Retina (tissue), 1 donor: ENCODE measurements at regions not wholly inside any gene's neighbourhood (a gene's known extent, or its start where the extent isn't known, plus 50 kb on each side); places are given as distances from the start of the nearest gene placed in this dataset.

Experiments
- DNase-seq: peaks from one replicate; pipeline ENCODE4 v3.0.0-alpha.2; 2016

GRCh38 chr22:27329131-27329850, 472.3 kb downstream of the MN1 start:
- DNase-seq, result no peak

DNA sequence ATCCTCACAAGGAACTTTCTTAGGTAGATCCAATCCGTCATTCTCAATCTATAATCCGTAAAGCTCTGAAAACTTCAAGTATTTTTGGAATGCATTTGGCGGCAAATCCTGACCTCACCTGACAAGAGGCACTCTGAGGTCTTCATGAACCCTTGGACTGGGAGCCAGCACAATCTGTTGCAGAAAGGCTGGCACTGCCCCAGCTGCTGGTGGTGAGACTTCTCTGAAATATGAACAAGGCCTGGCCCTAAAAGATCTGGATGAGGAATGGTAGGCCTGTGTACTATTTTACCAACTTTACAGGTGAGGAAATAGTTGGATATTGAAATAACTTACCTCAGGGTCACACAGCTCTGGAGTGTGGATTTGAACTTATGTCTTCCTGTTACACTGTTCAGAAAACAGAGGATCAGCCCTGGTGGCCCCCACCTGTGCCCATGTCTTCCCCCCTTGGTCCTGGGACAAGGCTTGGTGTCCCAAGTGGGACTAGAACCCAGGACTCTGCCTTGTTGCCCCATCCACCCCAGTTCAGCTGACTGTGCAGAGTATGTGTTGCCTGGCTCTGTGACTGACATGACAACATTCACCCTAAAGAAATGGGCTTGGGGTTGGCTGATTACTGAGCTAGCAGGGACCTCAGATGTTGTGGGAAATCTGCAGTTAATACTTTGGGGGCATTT, 471.4 kb downstream of the MN1 start:
- no peak for DNase-seq

GRCh38 chr22:27331526-27332281, 469.9 kb downstream of the MN1 start:
- peak; percentile 65 for DNase-seq

GRCh38 chr22:27335102-27335660, 466.4 kb downstream of the MN1 start:
- no peak for DNase-seq

GRCh38 chr22:27336151-27337090, 465.1 kb downstream of the MN1 start:
- DNase-seq, result no peak

DNA sequence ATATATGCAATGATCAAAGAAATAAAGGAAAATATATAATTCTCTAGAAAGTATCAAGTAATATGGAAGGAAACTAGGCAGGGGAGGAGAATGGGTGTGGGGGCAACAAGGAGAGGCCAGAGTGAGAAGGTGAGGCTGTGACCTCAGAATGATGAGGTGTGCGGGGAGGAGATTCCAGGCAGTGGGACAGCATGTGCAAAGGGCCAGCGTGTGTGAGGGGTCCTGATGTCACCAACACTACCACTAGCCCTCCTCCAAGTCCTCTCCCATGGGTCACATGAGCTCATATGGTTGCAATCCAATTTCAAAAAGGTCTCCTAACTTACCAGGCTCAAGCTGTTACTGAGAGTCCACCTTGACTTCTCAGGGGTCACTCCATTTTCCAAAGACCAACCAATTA, 463.9 kb downstream of the MN1 start:
- no peak for DNase-seq

DNA sequence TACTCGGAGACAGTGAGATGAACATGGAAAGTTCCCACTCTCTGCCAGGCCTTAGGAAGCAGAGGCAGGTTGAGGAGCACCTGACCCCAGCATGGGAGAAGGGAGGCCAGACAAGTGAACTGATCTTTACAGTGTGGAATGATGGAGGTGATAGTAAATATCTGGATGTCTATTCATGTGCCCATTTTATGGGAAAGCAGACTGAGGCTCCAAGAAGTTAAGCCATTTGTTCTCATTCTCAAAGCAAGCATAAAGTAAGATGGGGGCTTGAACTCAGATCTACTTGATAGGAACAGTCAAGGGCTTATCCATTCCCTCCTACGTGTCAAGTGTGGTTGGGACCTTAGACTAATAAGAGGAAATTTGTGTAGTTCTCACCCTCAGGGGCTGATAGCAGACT, 461.5 kb downstream of the MN1 start:
- no peak for DNase-seq

GRCh38 chr22:27344546-27344945, 457.0 kb downstream of the MN1 start:
- DNase-seq, result no peak

DNA sequence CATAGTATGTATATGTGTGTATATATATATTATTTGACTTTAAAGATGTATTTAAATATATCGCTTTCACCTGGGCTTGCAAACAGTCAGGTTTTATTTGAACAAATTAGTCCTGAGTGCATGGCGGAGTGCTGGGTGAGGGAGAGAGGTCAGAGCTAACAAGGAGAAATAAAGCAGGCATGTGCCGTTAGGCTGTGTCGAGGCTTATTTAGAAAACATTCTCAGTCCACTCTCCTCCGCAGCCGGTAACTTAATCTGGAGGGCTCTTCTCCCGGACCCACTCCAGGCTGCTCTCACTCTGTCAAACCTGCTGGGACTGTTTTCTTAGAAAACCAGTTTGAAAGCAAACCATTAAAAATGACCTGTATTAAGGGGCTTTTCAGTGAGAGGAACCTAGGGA, 455.9 kb downstream of the MN1 start:
- DNase-seq, result no peak

- DNase-seq, result peak; percentile 40
These were observed 453.6 kb downstream of the MN1 start for GRCh38 chr22:27347951-27348350.

GRCh38 chr22:27348634-27349033, 452.9 kb downstream of the MN1 start:
- no peak for DNase-seq

- no peak for DNase-seq
These were observed 452.1 kb downstream of the MN1 start for GRCh38 chr22:27349456-27349855.

DNA sequence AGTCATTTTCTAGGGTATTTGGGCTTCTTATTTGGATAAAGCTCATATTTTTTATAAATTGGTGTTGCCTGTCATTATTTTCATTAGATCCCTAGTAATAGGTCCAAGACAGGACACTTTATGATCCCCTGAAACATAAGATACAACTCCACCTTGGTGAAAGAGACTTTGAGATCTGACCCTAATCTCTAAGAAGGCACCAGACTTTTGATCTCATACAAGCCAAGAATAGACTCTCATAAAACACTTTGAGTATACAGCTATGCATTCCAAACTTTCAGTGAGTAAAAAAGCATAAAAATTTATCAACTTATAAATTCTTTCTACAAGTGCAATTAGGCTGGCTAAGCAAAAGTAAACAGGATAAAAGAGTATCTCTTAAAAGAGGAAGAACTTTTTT, 451.2 kb downstream of the MN1 start:
- no peak for DNase-seq

DNA sequence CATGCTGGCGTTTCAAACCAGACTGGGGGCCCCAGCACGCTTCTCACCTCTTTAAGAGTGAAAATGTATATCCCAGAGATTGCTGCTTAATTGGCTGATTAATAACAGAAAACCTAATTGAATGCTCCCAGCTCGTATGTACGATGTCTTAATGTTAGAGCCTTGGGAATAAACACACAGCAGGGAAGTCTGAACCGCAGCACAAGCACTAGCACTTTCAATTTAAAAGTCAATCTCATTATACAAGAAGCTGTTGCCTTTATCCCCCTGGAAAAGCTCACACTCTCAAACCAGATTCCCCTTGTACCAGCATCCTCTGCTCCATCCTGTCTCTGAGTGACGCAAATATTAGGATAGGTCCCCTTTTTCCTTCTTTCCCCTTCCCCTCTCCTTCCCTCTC, 449.1 kb downstream of the MN1 start:
- DNase-seq, result no peak

GRCh38 chr22:27358096-27358870, 443.3 kb downstream of the MN1 start:
- no peak for DNase-seq

GRCh38 chr22:27370269-27370668, 431.3 kb downstream of the MN1 start:
- no peak for DNase-seq

GRCh38 chr22:27370987-27371386, 430.6 kb downstream of the MN1 start:
- no peak for DNase-seq

- DNase-seq, result no peak
These were observed 429.2 kb downstream of the MN1 start for GRCh38 chr22:27372364-27372763.

DNA sequence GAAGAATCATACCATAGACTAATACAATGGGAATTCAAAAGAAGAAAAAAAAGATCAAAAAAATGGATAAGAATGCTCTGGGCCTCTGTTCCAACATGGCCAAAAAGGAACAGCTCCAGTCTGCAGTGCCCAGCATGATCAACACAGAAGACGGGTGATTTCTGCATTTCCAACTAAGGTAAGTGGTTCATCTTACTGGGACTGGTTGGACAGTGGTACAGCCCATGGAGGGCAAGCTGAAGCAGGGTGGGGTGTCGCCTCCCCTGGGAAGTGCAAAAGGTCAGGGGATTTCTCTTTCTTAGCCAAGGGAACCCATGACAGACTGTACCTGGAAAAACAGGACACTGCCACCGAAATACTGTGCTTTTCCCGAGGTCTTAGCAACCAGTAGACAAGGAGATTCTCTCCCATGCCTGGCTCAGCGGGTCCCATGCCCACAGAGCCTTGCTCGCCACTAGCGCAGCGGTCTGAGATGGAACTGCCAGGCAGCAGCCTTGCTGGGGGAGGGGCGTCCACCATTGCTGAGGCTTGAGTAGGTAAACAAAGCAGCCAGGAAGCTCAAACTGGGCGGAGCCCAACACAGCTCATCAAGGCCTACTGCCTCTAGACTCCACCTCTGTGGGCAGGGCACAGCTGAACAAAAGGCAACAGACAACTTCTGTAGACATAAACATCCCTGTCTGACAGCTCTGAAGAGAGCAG, 428.4 kb downstream of the MN1 start:
- peak; percentile 73 for DNase-seq

DNA sequence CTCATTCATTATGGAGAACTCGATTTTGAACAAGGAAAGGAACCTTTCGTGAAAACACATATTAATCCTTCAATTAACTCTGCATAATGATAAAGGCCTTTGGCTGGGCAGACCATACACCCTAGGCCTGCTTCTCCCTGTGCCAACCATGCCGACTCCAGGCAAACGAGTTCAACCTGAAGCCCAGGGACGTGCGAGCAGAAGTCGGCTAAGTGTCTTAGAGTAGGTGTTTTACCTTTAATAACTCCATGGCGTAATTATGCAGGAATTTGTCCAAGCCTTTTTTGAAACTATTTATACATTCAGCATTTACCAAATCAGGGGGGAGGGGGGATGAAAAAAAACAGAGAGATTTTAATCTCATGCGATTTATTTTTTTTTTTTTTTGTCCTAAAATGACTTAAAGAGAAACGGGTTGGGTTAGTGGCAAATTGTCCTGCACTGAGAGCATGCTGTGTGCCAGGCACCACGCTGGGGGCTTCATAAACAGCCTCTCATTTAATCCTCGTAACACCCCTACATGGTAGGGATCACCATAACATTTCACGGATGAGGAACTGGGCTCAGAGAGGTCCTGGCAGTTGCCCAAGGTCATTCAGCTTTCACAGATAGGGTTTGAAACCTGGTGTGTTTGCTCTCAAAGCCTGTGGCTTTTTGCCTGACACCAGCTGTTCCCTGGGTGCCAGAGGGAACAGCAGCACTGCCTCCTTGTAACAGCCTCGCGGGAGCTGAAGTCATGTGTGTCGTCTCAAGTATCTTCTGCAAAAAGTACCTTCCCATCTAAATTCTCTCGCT, 423.9 kb downstream of the MN1 start:
- peak; percentile 58 for DNase-seq
